HepG2 (cell line): ENCODE measurements at regions not wholly inside any gene's neighbourhood (a gene's known extent, or its start where the extent isn't known, plus 50 kb on each side); places are given as distances from the start of the nearest gene placed in this dataset.

Experiments used
- ATF2 ChIP-seq: sonication (generic); formaldehyde crosslinking; IDR thresholded peaks from 2 replicates; pipeline ENCODE4 v1.4.0; 2020; ENCODE audit warnings: missing genetic modification reagents
- CBFB ChIP-seq: sonication (generic); formaldehyde crosslinking; IDR thresholded peaks from 2 replicates; pipeline ENCODE4 v1.4.0; 2020; ENCODE audit warnings: missing genetic modification reagents
- CEBPG ChIP-seq: IDR thresholded peaks from 2 replicates; pipeline ENCODE4 v1.6.1; 2016
- CTCF ChIP-seq: sonication (generic); formaldehyde crosslinking; IDR thresholded peaks from 2 replicates; pipeline ENCODE4 v1.5.0; 2020; ENCODE audit warnings: mild to moderate bottlenecking, missing genetic modification reagents, moderate library complexity
- EZH2 ChIP-seq: conservative IDR thresholded peaks from 2 replicates; pipeline ENCODE4 v1.6.1; 2012; ENCODE audit warnings: mild to moderate bottlenecking, low read depth, low read length, moderate library complexity
- FUBP1 ChIP-seq: sonication (generic); formaldehyde crosslinking; IDR thresholded peaks from 2 replicates; pipeline ENCODE4 v1.5.1; 2020; ENCODE audit warnings: missing genetic modification reagents, mild to moderate bottlenecking, borderline replicate concordance
- JUND ChIP-seq: sonication (generic); formaldehyde crosslinking; IDR thresholded peaks from 2 replicates; pipeline ENCODE4 v1.8.0; 2022; ENCODE audit warnings: mild to moderate bottlenecking, missing genetic modification reagents
- MAZ ChIP-seq, 2 experiments: sonication (generic) in 1 of 2; formaldehyde crosslinking in 1 of 2; IDR thresholded peaks; 2 replicates each; pipeline versions ENCODE4 v1.5.0 to v1.6.1; 2012 to 2020; ENCODE audit warnings: low read depth in 2 of 2, mild to moderate bottlenecking in 2 of 2, borderline replicate concordance in 1 of 2, improper control_type of control experiment in 1 of 2, low read length in 1 of 2, missing genetic modification reagents in 1 of 2, moderate library complexity in 1 of 2
- PAWR ChIP-seq: sonication (generic); formaldehyde crosslinking; IDR thresholded peaks from 2 replicates; pipeline ENCODE4 v1.4.0; 2020; ENCODE audit warnings: missing genetic modification reagents, mild to moderate bottlenecking, borderline replicate concordance

- no peak for TF ChIP-seq CBFB
- no peak for TF ChIP-seq CTCF (CRISPR knock-in tag)
- no peak for TF ChIP-seq JUND
- TF ChIP-seq EZH2 = no peak
- no peak for TF ChIP-seq MAZ (IDR thresholded peaks at IDR 0.05; ENCODE audit: borderline replicate concordance, low read depth, low read length)
- no peak for TF ChIP-seq MAZ (CRISPR knock-in tag; IDR thresholded peaks at IDR 0.05; ENCODE audit: low read depth)
- TF ChIP-seq CEBPG (CRISPR knock-in tag) = no peak
- TF ChIP-seq FUBP1 (CRISPR knock-in tag) = no peak
- TF ChIP-seq PAWR (CRISPR knock-in tag) = no peak
- TF ChIP-seq ATF2 (CRISPR knock-in tag) = no peak
These were observed 293.6 kb downstream of the TDRD3 start for GRCh38 chr13:60690604-60691003.
